Right kidney (tissue), 1 donor: ENCODE measurements at regions not wholly inside any gene's neighbourhood (a gene's known extent, or its start where the extent isn't known, plus 50 kb on each side); places are given as distances from the start of the nearest gene placed in this dataset.
"Not testable (repeated sequence)": the region's sequence is repeated elsewhere in the genome, so short reads cannot be mapped to it uniquely, and the experiment has no call there.

Experiments
- DNase-seq: peaks from one replicate; pipeline ENCODE4 v3.0.0-alpha.2; 2016

GRCh38 chr11:80929031-80929805 is 1488.4 kb upstream of the TENM4 start:
- DNase-seq: no peak

- no peak for DNase-seq
Measured at GRCh38 chr11:80925321-80925720, 1484.5 kb upstream of the TENM4 start.

GRCh38 chr11:80921310-80921709 is 1480.5 kb upstream of the TENM4 start:
- not testable (repeated sequence) for DNase-seq

GRCh38 chr11:80916173-80916798 is 1475.5 kb upstream of the TENM4 start:
- no peak for DNase-seq

- DNase-seq: no peak
Measured at GRCh38 chr11:80914311-80914710, 1473.5 kb upstream of the TENM4 start.

- DNase-seq: no peak
Measured at GRCh38 chr11:80911666-80912065, 1470.8 kb upstream of the TENM4 start.

- DNase-seq: no peak
Measured at GRCh38 chr11:80900265-80900664, 1459.4 kb upstream of the TENM4 start.

- DNase-seq: no peak
Measured at GRCh38 chr11:80899381-80899780, 1458.6 kb upstream of the TENM4 start.

GRCh38 chr11:80898910-80899309 is 1458.1 kb upstream of the TENM4 start:
- no peak for DNase-seq

- no peak for DNase-seq
Measured at GRCh38 chr11:80886684-80887083, 1445.9 kb upstream of the TENM4 start.

- no peak for DNase-seq
Measured at GRCh38 chr11:80873310-80873999, 1432.6 kb upstream of the TENM4 start.

- no peak for DNase-seq
Measured at GRCh38 chr11:80872116-80872728, 1431.4 kb upstream of the TENM4 start.

- DNase-seq: no peak
Measured at GRCh38 chr11:80868831-80869230, 1428.0 kb upstream of the TENM4 start.

GRCh38 chr11:80862011-80862410 is 1421.2 kb upstream of the TENM4 start:
- DNase-seq: no peak

- DNase-seq: no peak
Measured at GRCh38 chr11:80861193-80861592, 1420.4 kb upstream of the TENM4 start.

GRCh38 chr11:80860632-80861031 is 1419.8 kb upstream of the TENM4 start:
- no peak for DNase-seq

- no peak for DNase-seq
Measured at GRCh38 chr11:80856066-80856465, 1415.2 kb upstream of the TENM4 start.

- DNase-seq: no peak
Measured at GRCh38 chr11:80855426-80855825, 1414.6 kb upstream of the TENM4 start.

GRCh38 chr11:80849253-80849652 is 1408.4 kb upstream of the TENM4 start:
- DNase-seq: no peak

GRCh38 chr11:80846979-80847378 is 1406.1 kb upstream of the TENM4 start:
- no peak for DNase-seq

- DNase-seq: no peak
Measured at GRCh38 chr11:80846442-80846841, 1405.6 kb upstream of the TENM4 start.

GRCh38 chr11:80844110-80844819 is 1403.4 kb upstream of the TENM4 start:
- DNase-seq: no peak
